SK-N-MC (cell line): ENCODE measurements at regions not wholly inside any gene's neighbourhood (a gene's known extent, or its start where the extent isn't known, plus 50 kb on each side); places are given as distances from the start of the nearest gene placed in this dataset.
"Not testable (repeated sequence)": the region's sequence is repeated elsewhere in the genome, so short reads cannot be mapped to it uniquely, and the experiment has no call there.

Experiments used
- EZH2 ChIP-seq: fragments of 200-600 bp; sonication (generic); IDR thresholded peaks from one replicate; pipeline ENCODE4 v1.6.1; 2017; ENCODE audit warnings: antibody characterized with exemption
- FOXP2 ChIP-seq: optimal IDR thresholded peaks from 2 replicates; pipeline ENCODE3; 2011; ENCODE audit warnings: mild to moderate bottlenecking, moderate library complexity; ENCODE audit not compliant: insufficient read depth; ENCODE audit errors: extremely low read length, control extremely low read depth
- POLR2AphosphoS5 ChIP-seq: IDR thresholded peaks from 2 replicates; pipeline ENCODE4 v1.6.1; 2012; ENCODE audit warnings: mild to moderate bottlenecking, low read depth, low read length, borderline replicate concordance

DNA sequence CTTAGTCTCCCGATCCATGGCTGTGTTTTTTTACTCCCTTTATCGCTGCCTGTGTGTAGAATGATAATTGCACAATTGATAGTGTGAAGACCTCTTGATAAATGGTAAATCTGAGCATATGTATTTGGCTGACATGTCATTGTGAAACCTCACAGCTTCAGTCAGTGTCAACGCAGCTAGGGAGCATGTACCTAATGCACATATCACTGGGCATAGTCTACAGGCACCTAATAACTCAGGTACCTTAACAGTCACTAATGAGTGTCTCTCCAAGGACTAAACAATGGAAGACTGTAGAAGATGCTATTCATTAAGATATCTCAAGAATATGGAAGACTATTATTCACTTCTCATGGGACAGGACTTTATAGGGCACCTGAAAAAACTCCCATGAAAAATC lies 101.0 kb upstream of the PTPN20 start:
- TF ChIP-seq EZH2, POLR2AphosphoS5, FOXP2: not testable (repeated sequence)
